HG03060 (cell line): ENCODE measurements at regions not wholly inside any gene's neighbourhood (a gene's known extent, or its start where the extent isn't known, plus 50 kb on each side); places are given as distances from the start of the nearest gene placed in this dataset.

Experiments
- ATAC-seq: cut with Tn5 transposase; IDR thresholded peaks from one replicate; pipeline ENCODE4 v1.9.1; 2021; ENCODE audit warnings: low read depth, moderate number of reproducible peaks; ENCODE audit not compliant: unreplicated experiment

- no peak for ATAC-seq
These were observed 54.8 kb downstream of the RTP5 start for GRCh38 chr2:241924069-241924908.

GRCh38 chr2:241924909-241925250 is 55.4 kb downstream of the RTP5 start:
- ATAC-seq = no peak

- no peak for ATAC-seq
These were observed 55.7 kb downstream of the RTP5 start for GRCh38 chr2:241925277-241925676.

GRCh38 chr2:241925821-241926441 is 56.4 kb downstream of the RTP5 start:
- ATAC-seq = no peak

GRCh38 chr2:241926541-241927311 is 57.2 kb downstream of the RTP5 start:
- ATAC-seq = no peak

GRCh38 chr2:241929551-241930490 is 60.3 kb downstream of the RTP5 start:
- ATAC-seq = no peak

- ATAC-seq = no peak
These were observed 61.8 kb downstream of the RTP5 start for GRCh38 chr2:241931084-241931975.

GRCh38 chr2:241931976-241932898 is 62.7 kb downstream of the RTP5 start:
- no peak for ATAC-seq

GRCh38 chr2:241932899-241933178 is 63.3 kb downstream of the RTP5 start:
- no peak for ATAC-seq

- ATAC-seq = no peak
These were observed 63.8 kb downstream of the RTP5 start for GRCh38 chr2:241933179-241933911.

GRCh38 chr2:241935314-241935713 is 65.8 kb downstream of the RTP5 start:
- no peak for ATAC-seq

- ATAC-seq = no peak
These were observed 66.2 kb downstream of the RTP5 start for GRCh38 chr2:241935774-241936173.

GRCh38 chr2:241936457-241937133 is 67.1 kb downstream of the RTP5 start:
- no peak for ATAC-seq

GRCh38 chr2:241937297-241937696 is 67.8 kb downstream of the RTP5 start:
- no peak for ATAC-seq

GRCh38 chr2:241939541-241939940 is 70.0 kb downstream of the RTP5 start:
- ATAC-seq = no peak

GRCh38 chr2:241940329-241940728 is 70.8 kb downstream of the RTP5 start:
- ATAC-seq = no peak

- ATAC-seq = no peak
These were observed 72.3 kb downstream of the RTP5 start for GRCh38 chr2:241941691-241942301.
